Activated CD4-positive, alpha-beta T cell treated with anti-CD3 and anti-CD28 coated beads for 36 hours (primary cell): ENCODE measurements at regions not wholly inside any gene's neighbourhood (a gene's known extent, or its start where the extent isn't known, plus 50 kb on each side); places are given as distances from the start of the nearest gene placed in this dataset.

ENCODE experiments used
- ATAC-seq: fragments of 200-7000 bp; cut with Tn5 transposase; one replicate; pipeline ENCODE4 v1.10.0; 2021; ENCODE audit warnings: mild to moderate bottlenecking, moderate library complexity
- CTCF ChIA-PET: fragments of 350-600 bp; sonication (Branson Sonifier 250); formaldehyde crosslinking; loops from one replicate; lab custom pipeline; 2021; ENCODE audit warnings: antibody characterized with exemption; lab: Charles Lee
- POLR2A ChIA-PET: fragments of 350-600 bp; sonication (Branson Sonifier 250); formaldehyde crosslinking; loops from one replicate; lab custom pipeline; 2021; ENCODE audit warnings: antibody characterized with exemption, inconsistent platforms; lab: Charles Lee
- DNase-seq: peaks from one replicate; pipeline ENCODE4 v3.0.0-alpha.2; 2020
- H3K27ac Mint-ChIP-seq: one replicate; pipeline ENCODE4 v1.8.0; 2021; ENCODE audit warnings: mixed read lengths
- H3K27me3 Mint-ChIP-seq: one replicate; pipeline ENCODE4 v1.8.0; 2021; ENCODE audit warnings: mixed read lengths
- H3K36me3 Mint-ChIP-seq: one replicate; pipeline ENCODE4 v1.8.0; 2021; ENCODE audit warnings: low read depth, mixed read lengths
- H3K4me1 Mint-ChIP-seq: one replicate; pipeline ENCODE4 v1.8.0; 2021; ENCODE audit warnings: mixed read lengths
- H3K4me3 Mint-ChIP-seq: one replicate; pipeline ENCODE4 v1.8.0; 2021; ENCODE audit warnings: mild to moderate bottlenecking, moderate library complexity, mixed read lengths
- H3K9me3 Mint-ChIP-seq: one replicate; pipeline ENCODE4 v1.8.0; 2021; ENCODE audit warnings: low read depth, mixed read lengths
- intact Hi-C, 2 experiments: fragments of 100-400 bp; cut with DNase I in 1 of 2; cut with micrococcal nuclease in 1 of 2; formaldehyde crosslinking; loops; one replicate each; pipeline versions ENCODE4 v1.14.2 to v1.15.1; 2022 to 2024; cut with DNase I, micrococcal nuclease

- H3K4me1 Mint-ChIP-seq = peaks cover 5% of the 10 kb centered on the region
- CTCF ChIA-PET = no interaction called here
- peaks cover 8% of the 10 kb centered on the region for H3K27me3 Mint-ChIP-seq
- H3K27ac Mint-ChIP-seq = no peak overlapping the region
- no peaks in the 10 kb centered on the region for H3K36me3 Mint-ChIP-seq
- H3K4me3 Mint-ChIP-seq = no peak overlapping the region
- ATAC-seq = no peak
- intact Hi-C loops = no loop called here
- POLR2A ChIA-PET = no interaction called here
- H3K9me3 Mint-ChIP-seq = no peaks in the 10 kb centered on the region
- DNase-seq = no peak
Observed at GRCh38 chr1:17958704-17959103, 148.9 kb upstream of the IGSF21 start.

GRCh38 chr1:17963513-17963912 is 144.1 kb upstream of the IGSF21 start:
- Mint-ChIP-seq H3K4me1 (peaks cover 4% of the 10 kb centered on the region), H3K27ac (no peak overlapping the region), H3K36me3 (no peaks in the 10 kb centered on the region), H3K4me3 (no peak overlapping the region), H3K27me3 (peaks cover 8% of the 10 kb centered on the region), H3K9me3 (no peaks in the 10 kb centered on the region)
- intact Hi-C loops = no loop called here
- ATAC-seq (no peak), DNase-seq (no peak)
- CTCF ChIA-PET = interaction anchor here (0.7 kb wide), 1 partner anchor 269 kb away, joined by 3 read pairs; no protein-coding TSS in a partner anchor
- POLR2A ChIA-PET = no interaction called here

GRCh38 chr1:17965515-17966100 is 142.0 kb upstream of the IGSF21 start:
- intact Hi-C loops = loop anchor here in 1 of 2 experiments (5.0 kb wide), 1 partner anchor 113 kb away; no protein-coding TSS in a partner anchor
- no peak overlapping the region for H3K4me3 Mint-ChIP-seq
- H3K27ac Mint-ChIP-seq = no peak overlapping the region
- H3K4me1 Mint-ChIP-seq = no peaks in the 10 kb centered on the region
- CTCF ChIA-PET = interaction anchor here (1.0 kb wide), 1 partner anchor 135 kb away, joined by 3 read pairs; no protein-coding TSS in a partner anchor
- no peaks in the 10 kb centered on the region for H3K9me3 Mint-ChIP-seq
- DNase-seq = no peak
- H3K36me3 Mint-ChIP-seq = no peaks in the 10 kb centered on the region
- peaks cover 7% of the 10 kb centered on the region for H3K27me3 Mint-ChIP-seq
- POLR2A ChIA-PET = no interaction called here
- no peak for ATAC-seq

- ChIA-PET POLR2A (no interaction called here), CTCF (interaction anchor here (1.0 kb wide), 1 partner anchor 134 kb away, joined by 3 read pairs; no protein-coding TSS in a partner anchor)
- Mint-ChIP-seq H3K4me3 (no peak overlapping the region), H3K27ac (no peak overlapping the region), H3K9me3 (no peaks in the 10 kb centered on the region), H3K36me3 (no peaks in the 10 kb centered on the region), H3K27me3 (peaks cover 5% of the 10 kb centered on the region), H3K4me1 (no peaks in the 10 kb centered on the region)
- no peak for ATAC-seq
- intact Hi-C loops = loop anchor here in 1 of 2 experiments (5.0 kb wide), 1 partner anchor 114 kb away; no protein-coding TSS in a partner anchor
- DNase-seq = no peak
Observed at GRCh38 chr1:17966341-17966740, 141.3 kb upstream of the IGSF21 start.

GRCh38 chr1:17967623-17968255 is 139.9 kb upstream of the IGSF21 start:
- Mint-ChIP-seq H3K27me3 (no peaks in the 10 kb centered on the region), H3K4me1 (no peaks in the 10 kb centered on the region), H3K36me3 (no peaks in the 10 kb centered on the region), H3K4me3 (no peak overlapping the region), H3K27ac (no peak overlapping the region), H3K9me3 (no peaks in the 10 kb centered on the region)
- ATAC-seq (no peak), DNase-seq (no peak)
- ChIA-PET CTCF (interaction anchor here (0.6 kb wide), 1 partner anchor 1761 kb away, joined by 3 read pairs; no protein-coding TSS in a partner anchor), POLR2A (no interaction called here)
- intact Hi-C loops = loop anchor here in 1 of 2 experiments (5.0 kb wide), 1 partner anchor 115 kb away; no protein-coding TSS in a partner anchor

GRCh38 chr1:17970757-17971156 is 136.8 kb upstream of the IGSF21 start:
- POLR2A ChIA-PET = no interaction called here

GRCh38 chr1:17973694-17974093 is 133.9 kb upstream of the IGSF21 start:
- Mint-ChIP-seq H3K9me3 (no peaks in the 10 kb centered on the region), H3K36me3 (no peaks in the 10 kb centered on the region), H3K27ac (no peak overlapping the region), H3K4me3 (no peak overlapping the region), H3K27me3 (peaks cover 17% of the 10 kb centered on the region), H3K4me1 (no peaks in the 10 kb centered on the region)
- CTCF ChIA-PET = interaction anchor here (2.0 kb wide), 1 partner anchor 11 kb away, joined by 5 read pairs; no protein-coding TSS in a partner anchor
- POLR2A ChIA-PET = no interaction called here
- intact Hi-C loops = no loop called here
- no peak for ATAC-seq
- no peak for DNase-seq

More at GRCh38 chr1:17970757-17971156, 136.8 kb upstream of the IGSF21 start:
- Mint-ChIP-seq H3K36me3 (no peaks in the 10 kb centered on the region), H3K27me3 (peaks cover 9% of the 10 kb centered on the region), H3K4me3 (no peak overlapping the region), H3K4me1 (no peaks in the 10 kb centered on the region), H3K9me3 (no peaks in the 10 kb centered on the region), H3K27ac (no peak overlapping the region)
- DNase-seq (no peak), ATAC-seq (no peak)
- CTCF ChIA-PET = interaction anchor here (0.8 to 0.9 kb wide), 2 partner anchors 21 to 132 kb away, joined by 3 read pairs; no protein-coding TSS in a partner anchor
- intact Hi-C loops = no loop called here

- H3K27me3 Mint-ChIP-seq = peaks cover 19% of the 10 kb centered on the region
- H3K9me3 Mint-ChIP-seq = no peaks in the 10 kb centered on the region
- H3K36me3 Mint-ChIP-seq = no peaks in the 10 kb centered on the region
- no peak overlapping the region for H3K4me3 Mint-ChIP-seq
- ChIA-PET CTCF (no interaction called here), POLR2A (no interaction called here)
- ATAC-seq = no peak
- DNase-seq = no peak
- no peak overlapping the region for H3K27ac Mint-ChIP-seq
- H3K4me1 Mint-ChIP-seq = no peaks in the 10 kb centered on the region
- intact Hi-C loops = no loop called here
Observed at GRCh38 chr1:17976854-17977253, 130.7 kb upstream of the IGSF21 start.

GRCh38 chr1:17978016-17978415 is 129.6 kb upstream of the IGSF21 start:
- intact Hi-C loops = no loop called here
- no peak for DNase-seq
- no peak for ATAC-seq
- no peaks in the 10 kb centered on the region for H3K36me3 Mint-ChIP-seq
- H3K27me3 Mint-ChIP-seq = peaks cover 19% of the 10 kb centered on the region
- ChIA-PET CTCF (no interaction called here), POLR2A (no interaction called here)
- H3K9me3 Mint-ChIP-seq = no peaks in the 10 kb centered on the region
- no peak overlapping the region for H3K27ac Mint-ChIP-seq
- no peaks in the 10 kb centered on the region for H3K4me1 Mint-ChIP-seq
- H3K4me3 Mint-ChIP-seq = no peak overlapping the region

GRCh38 chr1:17979815-17980214 is 127.8 kb upstream of the IGSF21 start:
- Mint-ChIP-seq H3K36me3 (no peaks in the 10 kb centered on the region), H3K4me1 (no peaks in the 10 kb centered on the region), H3K27me3 (peaks cover 10% of the 10 kb centered on the region), H3K27ac (no peak overlapping the region), H3K4me3 (no peak overlapping the region), H3K9me3 (no peaks in the 10 kb centered on the region)
- DNase-seq (no peak), ATAC-seq (no peak)
- CTCF ChIA-PET = no interaction called here
- intact Hi-C loops = loop anchor here in 1 of 2 experiments (5.0 kb wide), 1 partner anchor 122 kb away; no protein-coding TSS in a partner anchor
- POLR2A ChIA-PET = no interaction called here

- intact Hi-C loops = loop anchor here in 1 of 2 experiments (5.0 kb wide), 1 partner anchor 120 kb away; no protein-coding TSS in a partner anchor
- Mint-ChIP-seq H3K4me1 (no peaks in the 10 kb centered on the region), H3K27me3 (peaks cover 5% of the 10 kb centered on the region), H3K27ac (no peak overlapping the region), H3K4me3 (no peak overlapping the region), H3K36me3 (no peaks in the 10 kb centered on the region), H3K9me3 (no peaks in the 10 kb centered on the region)
- DNase-seq (no peak), ATAC-seq (no peak)
- CTCF ChIA-PET = interaction anchor here (1.2 kb wide), 1 partner anchor 10 kb away, joined by 3 read pairs; no protein-coding TSS in a partner anchor
- POLR2A ChIA-PET = no interaction called here
Observed at GRCh38 chr1:17982197-17982596, 125.4 kb upstream of the IGSF21 start.
